Gastroesophageal sphincter (tissue), 3 donors: ENCODE measurements at regions not wholly inside any gene's neighbourhood (a gene's known extent, or its start where the extent isn't known, plus 50 kb on each side); places are given as distances from the start of the nearest gene placed in this dataset.

Experiments used
- CTCF ChIP-seq, 4 experiments: fragments of 200-600 bp in 2 of 4; fragments of 450-650 bp in 2 of 4; sonication (generic) in 1 of 4; IDR thresholded peaks; one replicate each; pipeline ENCODE4 v1.5.1; 2017 to 2019; ENCODE audit warnings: antibody characterized with exemption in 4 of 4, mild to moderate bottlenecking in 2 of 4, moderate library complexity in 2 of 4
- POLR2A ChIP-seq, 2 donors: fragments of 450-650 bp; IDR thresholded peaks; one replicate each; pipeline ENCODE4 v1.6.1; 2017; ENCODE audit warnings: antibody characterized with exemption in 2 of 2, mild to moderate bottlenecking in 2 of 2, moderate library complexity in 1 of 2
- POLR2AphosphoS5 ChIP-seq: sonication (generic); formaldehyde crosslinking; IDR thresholded peaks from one replicate; pipeline ENCODE4 v1.6.1; 2017; ENCODE audit warnings: antibody characterized with exemption

- TF ChIP-seq POLR2A (IDR thresholded peaks at IDR 0.05): no peak
- TF ChIP-seq CTCF (IDR thresholded peaks at IDR 0.05): no peak
- TF ChIP-seq POLR2AphosphoS5: no peak
These were observed 285.0 kb downstream of the ASMT start for GRCh38 chrX:1899841-1900240.
